ENCODE measurements at regions not wholly inside any gene's neighbourhood (a gene's known extent, or its start where the extent isn't known, plus 50 kb on each side); places are given as distances from the start of the nearest gene placed in this dataset.

DNA sequence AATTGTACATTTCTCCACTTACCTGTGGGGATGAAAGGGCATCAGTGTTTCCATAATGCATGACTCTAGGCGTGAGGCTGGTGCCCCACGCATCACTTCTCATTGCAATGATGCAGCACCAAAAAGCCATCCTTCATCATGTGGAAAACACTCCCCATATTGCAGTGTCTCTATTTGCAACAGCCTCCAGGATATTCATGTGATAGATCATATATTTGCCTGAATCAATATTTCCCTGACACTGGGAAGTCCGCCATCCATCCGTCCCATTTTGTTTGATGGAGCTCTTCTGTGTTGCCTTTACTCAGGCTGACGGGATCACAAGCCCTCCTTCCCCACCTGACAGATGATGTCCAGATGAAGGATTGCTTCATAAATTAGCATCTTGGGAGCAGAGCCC lies 74.5 kb upstream of the CAMK1G start:
- Histone ChIP-seq H3K9ac (ENCODE audit: low read depth, low read length) (no peak overlapping the region), H3K4me3 (ENCODE audit: low read depth in 1 of 2, low read length in 2 of 2) (no peak overlapping the region), H3K4me2 (ENCODE audit: insufficient read depth, low read length) (no peak overlapping the region), H3K27me3 (ENCODE audit: insufficient read depth, low read length, poor library complexity) (no peaks in the 10 kb centered on the region), H2AFZ (ENCODE audit: low read depth, low read length) (no peak overlapping the region), H3K4me1 (ENCODE audit: insufficient read depth, low read length) (no peaks in the 10 kb centered on the region), H4K20me1 (ENCODE audit: insufficient read depth, low read length) (no peaks in the 10 kb centered on the region), H3K9me3 (ENCODE audit: insufficient read depth, low read length, severe bottlenecking) (no peaks in the 10 kb centered on the region), H3K36me3 (ENCODE audit: insufficient read depth, low read length) (no peaks in the 10 kb centered on the region), H3K79me2 (ENCODE audit: insufficient read depth, low read length) (no peaks in the 10 kb centered on the region), H3K27ac (ENCODE audit: low read length) (no peak overlapping the region)
- no peak for TF ChIP-seq EZH2 (IDR thresholded peaks at IDR 0.05; ENCODE audit: borderline replicate concordance, low read depth, low read length, severe bottlenecking)
- TF ChIP-seq, protein P1, sequence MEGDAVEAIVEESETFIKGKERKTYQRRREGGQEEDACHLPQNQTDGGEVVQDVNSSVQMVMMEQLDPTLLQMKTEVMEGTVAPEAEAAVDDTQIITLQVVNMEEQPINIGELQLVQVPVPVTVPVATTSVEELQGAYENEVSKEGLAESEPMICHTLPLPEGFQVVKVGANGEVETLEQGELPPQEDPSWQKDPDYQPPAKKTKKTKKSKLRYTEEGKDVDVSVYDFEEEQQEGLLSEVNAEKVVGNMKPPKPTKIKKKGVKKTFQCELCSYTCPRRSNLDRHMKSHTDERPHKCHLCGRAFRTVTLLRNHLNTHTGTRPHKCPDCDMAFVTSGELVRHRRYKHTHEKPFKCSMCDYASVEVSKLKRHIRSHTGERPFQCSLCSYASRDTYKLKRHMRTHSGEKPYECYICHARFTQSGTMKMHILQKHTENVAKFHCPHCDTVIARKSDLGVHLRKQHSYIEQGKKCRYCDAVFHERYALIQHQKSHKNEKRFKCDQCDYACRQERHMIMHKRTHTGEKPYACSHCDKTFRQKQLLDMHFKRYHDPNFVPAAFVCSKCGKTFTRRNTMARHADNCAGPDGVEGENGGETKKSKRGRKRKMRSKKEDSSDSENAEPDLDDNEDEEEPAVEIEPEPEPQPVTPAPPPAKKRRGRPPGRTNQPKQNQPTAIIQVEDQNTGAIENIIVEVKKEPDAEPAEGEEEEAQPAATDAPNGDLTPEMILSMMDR (IDR thresholded peaks at IDR 0.05; ENCODE audit: borderline replicate concordance, extremely low read depth, low read length, poor library complexity, severe bottlenecking) = no peak
- ATAC-seq (ENCODE audit: insufficient read depth, low read depth) (no peak), DNase-seq (no peak)

DNA sequence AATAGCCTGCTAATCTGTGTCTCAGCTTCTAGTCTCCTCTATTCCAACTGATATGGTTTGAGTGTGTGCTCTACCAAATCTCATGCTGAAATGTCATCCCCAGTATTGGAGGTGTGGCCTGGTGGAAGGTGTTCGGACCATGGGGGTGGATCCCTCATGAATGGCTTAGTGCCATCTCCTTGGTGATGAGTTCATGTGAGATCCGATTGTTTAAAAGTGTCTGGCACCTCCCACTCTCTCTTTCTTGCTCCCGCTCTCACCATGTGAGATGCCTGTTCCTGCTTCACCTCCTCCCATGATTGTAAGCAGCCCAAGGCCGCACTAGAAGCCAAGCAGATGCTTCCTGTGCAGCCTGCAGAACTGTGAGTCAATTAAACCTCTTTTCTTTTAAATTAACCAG lies 73.5 kb upstream of the CAMK1G start:
- Histone ChIP-seq H3K4me1 (ENCODE audit: insufficient read depth, low read length) (no peaks in the 10 kb centered on the region), H3K36me3 (ENCODE audit: insufficient read depth, low read length) (no peaks in the 10 kb centered on the region), H3K27ac (ENCODE audit: low read length) (no peak overlapping the region), H2AFZ (ENCODE audit: low read depth, low read length) (no peak overlapping the region), H3K9ac (ENCODE audit: low read depth, low read length) (no peak overlapping the region), H4K20me1 (ENCODE audit: insufficient read depth, low read length) (no peaks in the 10 kb centered on the region), H3K27me3 (ENCODE audit: insufficient read depth, low read length, poor library complexity) (no peaks in the 10 kb centered on the region), H3K79me2 (ENCODE audit: insufficient read depth, low read length) (no peaks in the 10 kb centered on the region), H3K4me2 (ENCODE audit: insufficient read depth, low read length) (no peak overlapping the region), H3K4me3 (ENCODE audit: low read depth in 1 of 2, low read length in 2 of 2) (no peak overlapping the region), H3K9me3 (ENCODE audit: insufficient read depth, low read length, severe bottlenecking) (no peaks in the 10 kb centered on the region)
- ATAC-seq (ENCODE audit: insufficient read depth, low read depth) (no peak), DNase-seq (no peak)
- TF ChIP-seq EZH2 (IDR thresholded peaks at IDR 0.05; ENCODE audit: borderline replicate concordance, low read depth, low read length, severe bottlenecking) = no peak
- TF ChIP-seq, protein P1 (IDR thresholded peaks at IDR 0.05; ENCODE audit: borderline replicate concordance, extremely low read depth, low read length, poor library complexity, severe bottlenecking) = no peak

DNA sequence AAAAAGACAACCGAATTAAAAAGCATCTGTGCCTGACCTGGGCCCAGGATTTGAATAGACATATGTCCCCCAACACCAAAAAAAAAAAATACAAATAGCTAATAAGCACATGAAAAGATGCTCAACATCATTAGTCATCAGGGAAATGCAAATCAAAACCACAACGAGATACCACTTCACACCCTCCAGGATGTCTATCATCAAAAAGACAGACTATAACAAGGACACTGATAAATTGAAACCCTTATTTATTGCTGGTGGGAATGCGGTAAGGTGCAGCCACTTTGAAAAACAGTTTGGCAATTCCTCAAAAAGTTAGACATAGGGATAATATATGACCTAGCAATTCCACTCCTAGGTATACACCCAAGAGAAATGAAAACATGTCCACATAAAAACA lies 72.3 kb upstream of the CAMK1G start:
- no peaks in the 10 kb centered on the region for H3K9me3 ChIP-seq (ENCODE audit: insufficient read depth, low read length, severe bottlenecking)
- H3K4me3 ChIP-seq (ENCODE audit: low read depth in 1 of 2, low read length in 2 of 2) = no peak overlapping the region
- H3K9ac ChIP-seq (ENCODE audit: low read depth, low read length) = no peak overlapping the region
- no peak overlapping the region for H2AFZ ChIP-seq (ENCODE audit: low read depth, low read length)
- DNase-seq (no peak), ATAC-seq (ENCODE audit: insufficient read depth, low read depth) (no peak)
- H3K36me3 ChIP-seq (ENCODE audit: insufficient read depth, low read length) = no peaks in the 10 kb centered on the region
- H4K20me1 ChIP-seq (ENCODE audit: insufficient read depth, low read length) = no peaks in the 10 kb centered on the region
- H3K79me2 ChIP-seq (ENCODE audit: insufficient read depth, low read length) = no peaks in the 10 kb centered on the region
- no peak overlapping the region for H3K4me2 ChIP-seq (ENCODE audit: insufficient read depth, low read length)
- no peaks in the 10 kb centered on the region for H3K4me1 ChIP-seq (ENCODE audit: insufficient read depth, low read length)
- H3K27ac ChIP-seq (ENCODE audit: low read length) = no peak overlapping the region
- H3K27me3 ChIP-seq (ENCODE audit: insufficient read depth, low read length, poor library complexity) = no peaks in the 10 kb centered on the region
- TF ChIP-seq, protein P1 (IDR thresholded peaks at IDR 0.05; ENCODE audit: borderline replicate concordance, extremely low read depth, low read length, poor library complexity, severe bottlenecking) = no peak
- TF ChIP-seq EZH2 (IDR thresholded peaks at IDR 0.05; ENCODE audit: borderline replicate concordance, low read depth, low read length, severe bottlenecking) = no peak

DNA sequence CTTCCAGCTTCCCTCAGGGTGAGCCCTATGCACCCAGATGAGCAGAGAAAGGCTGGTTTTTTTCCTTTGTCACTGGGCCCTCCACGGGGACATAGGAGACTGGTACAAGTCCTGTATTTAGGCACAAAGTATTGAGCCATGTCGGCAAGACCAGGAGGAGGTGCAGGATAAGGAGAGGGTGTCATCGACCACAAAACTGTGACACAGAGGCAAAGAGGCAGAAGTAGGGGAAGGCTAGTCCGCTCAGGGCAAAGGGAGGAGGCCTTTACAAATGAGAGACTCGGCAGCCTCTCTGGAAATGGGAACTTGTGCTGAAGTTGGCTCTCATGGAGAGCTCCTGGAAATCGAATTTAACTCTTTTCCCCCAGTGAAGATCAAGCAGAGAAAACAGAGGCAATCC lies 70.7 kb upstream of the CAMK1G start:
- no peak overlapping the region for H3K4me2 ChIP-seq (ENCODE audit: insufficient read depth, low read length)
- no peak overlapping the region for H3K9ac ChIP-seq (ENCODE audit: low read depth, low read length)
- no peaks in the 10 kb centered on the region for H3K4me1 ChIP-seq (ENCODE audit: insufficient read depth, low read length)
- no peaks in the 10 kb centered on the region for H3K79me2 ChIP-seq (ENCODE audit: insufficient read depth, low read length)
- H3K27ac ChIP-seq (ENCODE audit: low read length) = no peak overlapping the region
- no peak for TF ChIP-seq EZH2 (IDR thresholded peaks at IDR 0.05; ENCODE audit: borderline replicate concordance, low read depth, low read length, severe bottlenecking)
- TF ChIP-seq, protein P1 (IDR thresholded peaks at IDR 0.05; ENCODE audit: borderline replicate concordance, extremely low read depth, low read length, poor library complexity, severe bottlenecking) = no peak
- no peak overlapping the region for H2AFZ ChIP-seq (ENCODE audit: low read depth, low read length)
- ATAC-seq (ENCODE audit: insufficient read depth, low read depth) = no peak
- H3K9me3 ChIP-seq (ENCODE audit: insufficient read depth, low read length, severe bottlenecking) = no peaks in the 10 kb centered on the region
- H3K36me3 ChIP-seq (ENCODE audit: insufficient read depth, low read length) = no peaks in the 10 kb centered on the region
- H3K4me3 ChIP-seq (ENCODE audit: low read depth in 1 of 2, low read length in 2 of 2) = no peak overlapping the region
- H4K20me1 ChIP-seq (ENCODE audit: insufficient read depth, low read length) = no peaks in the 10 kb centered on the region
- no peak for DNase-seq
- no peaks in the 10 kb centered on the region for H3K27me3 ChIP-seq (ENCODE audit: insufficient read depth, low read length, poor library complexity)

All from DND-41 (cell line).